G401.6 (cell line): ENCODE measurements at regions not wholly inside any gene's neighbourhood (a gene's known extent, or its start where the extent isn't known, plus 50 kb on each side); places are given as distances from the start of the nearest gene placed in this dataset.
"Not testable (repeated sequence)": the region's sequence is repeated elsewhere in the genome, so short reads cannot be mapped to it uniquely, and the experiment has no call there.

Experiments used
- FAIRE-seq: peaks from 2 replicates; lab custom pipeline; 2012; peaks lifted over from hg19 to GRCh38; lab: Jason Lieb, UNC

GRCh38 chr6:67497749-67498148 lies 1137.3 kb upstream of the ADGRB3 start:
- no peak for FAIRE-seq

- FAIRE-seq, result no peak
These were observed 1138.9 kb upstream of the ADGRB3 start for GRCh38 chr6:67496191-67496590.

DNA sequence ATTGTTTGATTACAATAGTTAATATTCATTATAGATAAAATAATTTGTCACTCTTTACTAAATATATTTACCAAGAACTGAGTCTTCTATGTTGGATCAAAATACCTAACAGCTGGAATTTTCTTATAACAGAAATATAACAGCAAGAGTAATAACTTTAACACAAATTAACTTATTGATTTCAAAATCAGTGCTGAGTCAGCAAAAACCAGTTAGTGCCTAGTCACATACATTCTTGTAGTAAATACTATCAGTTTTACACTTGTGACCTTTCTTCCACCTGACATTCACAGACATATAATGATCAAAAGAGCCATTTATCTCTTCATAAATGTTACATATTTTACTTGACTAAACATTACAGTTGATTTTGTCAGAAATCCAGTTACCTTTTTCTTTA lies 1141.4 kb upstream of the ADGRB3 start:
- FAIRE-seq, result no peak

- FAIRE-seq, result no peak
These were observed 1159.4 kb upstream of the ADGRB3 start for GRCh38 chr6:67475700-67476099.

DNA sequence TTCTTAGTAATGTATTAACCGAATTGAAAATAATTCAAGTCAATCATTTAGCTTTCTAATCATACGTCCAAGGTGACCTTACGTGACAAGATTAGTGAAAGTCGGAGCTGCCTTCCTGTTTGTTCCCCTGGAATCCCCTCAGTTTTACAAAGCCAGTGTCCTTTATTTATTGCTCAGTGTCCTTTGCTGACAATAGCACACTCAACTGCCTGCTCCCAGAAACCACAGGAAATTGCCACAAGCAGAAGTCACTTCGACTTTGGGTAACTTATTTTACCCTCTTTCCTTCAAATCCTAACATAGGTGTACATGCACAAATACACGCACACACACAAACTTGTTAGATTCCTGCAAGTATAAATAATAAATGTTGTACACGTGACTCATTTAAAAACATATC lies 1167.7 kb upstream of the ADGRB3 start:
- no peak for FAIRE-seq

GRCh38 chr6:67462725-67463124 lies 1172.4 kb upstream of the ADGRB3 start:
- FAIRE-seq, result not testable (repeated sequence)

GRCh38 chr6:67459556-67459955 lies 1175.5 kb upstream of the ADGRB3 start:
- FAIRE-seq, result no peak

- FAIRE-seq, result no peak
These were observed 1176.8 kb upstream of the ADGRB3 start for GRCh38 chr6:67458265-67458664.

- no peak for FAIRE-seq
These were observed 1183.2 kb upstream of the ADGRB3 start for GRCh38 chr6:67451874-67452273.

DNA sequence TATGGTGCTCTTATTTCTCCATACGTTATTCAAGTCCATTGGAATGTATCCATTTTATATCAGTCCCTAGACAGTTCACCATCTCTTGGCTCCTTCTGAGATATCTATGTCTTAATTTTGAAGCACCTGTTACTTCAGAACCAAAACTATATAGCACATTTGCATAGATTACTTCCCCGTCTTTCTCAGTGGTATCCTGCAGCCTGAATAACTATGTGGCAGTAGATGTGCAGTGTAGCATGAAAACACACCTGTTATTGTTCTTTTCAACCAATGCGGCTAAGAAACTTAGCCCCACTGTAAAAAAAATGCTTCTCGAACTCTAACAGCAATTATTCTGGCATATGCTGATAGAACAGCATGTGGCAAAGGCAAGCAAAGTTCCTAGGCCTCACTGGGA lies 1184.4 kb upstream of the ADGRB3 start:
- no peak for FAIRE-seq

GRCh38 chr6:67449602-67450001 lies 1185.5 kb upstream of the ADGRB3 start:
- FAIRE-seq, result no peak

GRCh38 chr6:67433124-67433523 lies 1202.0 kb upstream of the ADGRB3 start:
- no peak for FAIRE-seq

GRCh38 chr6:67431076-67431475 lies 1204.0 kb upstream of the ADGRB3 start:
- no peak for FAIRE-seq

DNA sequence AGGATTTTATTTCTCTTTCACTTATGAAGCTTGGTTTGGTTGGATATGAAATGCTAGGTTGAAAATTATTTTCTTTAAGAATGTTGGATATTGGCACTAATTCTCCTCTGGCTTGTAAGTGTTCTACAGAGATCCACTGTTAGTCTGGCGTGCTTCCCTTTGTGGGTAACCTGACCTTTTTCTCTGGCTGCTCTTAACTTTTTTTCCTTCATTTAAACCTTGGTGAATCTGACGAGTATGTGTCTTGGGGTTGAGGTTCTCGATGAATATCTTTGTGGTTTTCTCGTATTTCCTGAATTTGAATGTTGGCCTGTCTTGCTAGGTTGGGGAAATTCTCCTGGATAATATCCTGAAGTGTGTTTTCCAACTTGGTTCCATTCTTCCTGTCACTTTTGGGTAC lies 1208.4 kb upstream of the ADGRB3 start:
- FAIRE-seq, result not testable (repeated sequence)

- no peak for FAIRE-seq
These were observed 1223.0 kb upstream of the ADGRB3 start for GRCh38 chr6:67412035-67412434.

DNA sequence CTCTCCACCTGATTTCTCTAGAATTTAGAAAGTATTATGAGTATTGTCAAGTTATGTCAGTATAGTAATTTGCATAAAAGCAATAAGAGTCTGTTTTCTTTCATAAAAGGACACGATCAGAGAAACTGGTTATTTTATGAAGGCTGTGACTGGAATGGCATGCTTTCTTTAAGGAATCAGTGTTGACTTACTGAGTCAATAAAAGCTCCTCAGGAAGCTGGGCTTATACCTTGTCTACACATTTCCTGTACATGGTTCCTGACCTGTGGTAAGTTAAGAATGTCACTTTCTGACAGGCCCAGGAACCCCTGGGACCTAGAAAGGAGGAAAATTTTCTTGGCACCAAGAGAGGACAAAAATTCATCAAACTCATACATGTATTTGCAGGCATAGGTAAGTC lies 1224.0 kb upstream of the ADGRB3 start:
- no peak for FAIRE-seq

DNA sequence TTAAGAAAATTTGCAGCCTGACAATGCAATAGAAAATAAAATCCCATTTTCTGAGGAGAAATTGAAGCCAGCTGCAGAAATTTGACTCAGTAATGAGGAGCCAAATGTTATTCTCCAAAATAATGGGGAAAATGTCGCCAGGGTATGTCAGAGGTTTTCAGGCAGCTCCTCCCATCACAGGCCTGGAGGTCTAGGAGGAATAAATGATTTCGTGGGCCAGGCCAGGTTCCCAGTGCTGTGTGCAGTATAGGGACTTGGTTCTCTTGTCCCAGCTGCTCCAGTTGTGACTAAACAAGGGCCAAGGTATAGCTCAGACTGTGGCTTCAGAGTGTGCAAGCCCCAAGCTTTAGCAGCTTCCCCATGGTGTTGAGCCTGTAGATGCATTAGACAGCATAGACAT lies 1240.8 kb upstream of the ADGRB3 start:
- FAIRE-seq, result no peak

DNA sequence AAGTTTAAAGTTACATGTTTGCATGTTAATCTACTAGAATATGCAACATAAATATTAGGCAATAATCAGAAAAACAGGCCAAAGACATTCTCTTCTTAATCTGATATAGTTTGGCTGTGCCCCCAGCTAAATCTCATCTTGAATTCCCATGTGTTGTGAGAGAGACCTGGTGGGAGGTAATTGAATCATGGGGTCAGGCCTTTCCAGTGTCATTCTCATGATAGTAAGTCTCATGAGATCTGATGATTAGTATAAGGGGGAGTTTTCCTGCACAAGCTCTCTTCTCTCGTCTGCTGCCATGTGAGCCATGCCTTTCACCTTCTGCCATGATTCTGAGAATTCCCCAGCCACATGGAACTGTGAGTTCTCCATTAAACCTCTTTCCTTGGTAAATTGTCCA lies 1241.7 kb upstream of the ADGRB3 start:
- FAIRE-seq, result no peak

DNA sequence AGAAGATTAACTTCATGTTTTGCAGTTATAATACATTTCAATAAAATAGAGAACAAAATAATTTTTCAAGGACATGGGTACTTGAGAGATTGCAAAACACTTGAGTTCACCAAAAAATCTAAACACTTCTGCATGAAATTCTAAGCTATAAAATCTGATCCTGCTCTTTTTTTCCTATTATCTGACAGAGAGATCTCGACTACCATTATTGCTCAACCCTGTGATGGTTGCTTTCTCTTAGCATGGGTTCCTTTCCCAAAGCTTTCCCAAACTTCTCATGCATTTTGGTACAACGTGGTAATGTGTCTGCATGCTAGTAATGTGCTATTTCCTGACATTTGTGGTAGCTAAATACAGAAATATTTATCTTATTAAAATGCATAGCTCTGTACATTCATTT lies 1243.1 kb upstream of the ADGRB3 start:
- FAIRE-seq, result no peak

DNA sequence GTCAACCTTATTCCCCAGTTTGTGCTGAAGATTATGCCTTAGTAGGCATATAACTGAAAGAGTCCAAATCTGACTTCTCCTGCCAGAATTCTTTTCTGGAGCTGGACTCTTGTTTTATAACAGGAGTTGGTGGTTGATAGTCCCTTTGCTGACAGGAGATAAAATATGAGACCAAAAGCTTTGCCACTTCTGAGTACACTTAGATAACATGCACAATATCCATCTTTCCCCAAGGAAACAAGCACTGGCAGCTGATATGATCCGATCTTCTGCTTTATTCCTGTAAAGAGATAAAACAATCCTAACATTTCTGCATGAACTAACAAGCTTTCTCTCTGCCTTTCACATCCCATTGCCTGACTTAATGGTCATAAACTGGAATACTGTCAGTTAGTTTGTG lies 1265.4 kb upstream of the ADGRB3 start:
- no peak for FAIRE-seq

DNA sequence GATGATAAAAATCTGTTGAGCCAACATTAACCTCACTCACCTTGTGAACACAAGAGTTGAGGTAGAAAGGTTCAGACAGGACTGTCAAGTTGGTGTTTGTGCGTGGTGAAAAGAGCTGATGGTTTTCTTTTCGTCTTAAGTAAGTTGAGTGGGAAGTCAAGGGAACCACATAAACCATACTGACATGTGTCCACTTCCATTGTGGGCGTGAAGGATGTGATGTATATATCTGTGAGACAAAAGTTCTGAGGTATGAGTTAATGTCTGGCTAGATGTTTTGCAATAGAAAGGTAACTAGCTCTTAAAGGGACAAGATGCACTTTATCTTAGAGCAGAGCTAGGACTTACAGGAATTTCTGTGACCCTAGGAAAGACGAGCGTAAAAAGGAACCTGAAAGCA lies 1272.1 kb upstream of the ADGRB3 start:
- no peak for FAIRE-seq

DNA sequence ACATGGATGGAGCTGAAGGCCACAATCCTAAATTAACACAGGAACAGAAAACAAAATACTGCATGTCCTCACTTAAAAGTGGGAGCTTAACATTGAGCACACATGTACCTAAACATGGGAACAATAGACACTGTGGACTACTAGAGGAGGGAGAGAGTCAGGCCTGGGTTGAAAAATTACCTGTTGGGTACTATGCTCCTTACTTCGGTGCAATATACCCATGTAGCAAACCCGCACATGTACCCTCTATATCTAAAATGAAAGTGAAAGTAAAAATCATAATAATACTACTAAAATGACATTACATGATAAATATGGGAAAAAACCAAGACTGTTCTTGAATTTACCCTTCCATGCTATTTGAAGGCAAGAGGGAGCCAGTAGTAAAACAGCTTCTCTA lies 1273.8 kb upstream of the ADGRB3 start:
- no peak for FAIRE-seq

DNA sequence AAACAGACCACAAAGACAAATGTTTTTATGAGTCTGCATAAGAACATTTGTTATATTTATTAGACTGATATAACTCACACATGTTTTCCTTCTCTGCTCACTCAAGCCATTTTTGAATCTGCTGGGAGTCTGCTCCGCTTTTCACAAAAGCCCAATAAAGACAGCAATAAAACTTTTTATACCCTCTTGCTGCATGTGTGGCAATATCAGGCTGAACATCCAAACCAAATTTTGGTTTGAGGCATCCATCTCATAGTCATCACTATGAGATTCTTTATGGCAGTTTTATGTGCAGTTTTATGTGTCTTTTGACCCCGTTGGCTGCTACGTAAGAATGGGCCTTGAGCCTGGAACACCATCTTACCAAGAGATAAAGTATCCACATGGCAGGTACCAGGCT lies 1276.8 kb upstream of the ADGRB3 start:
- no peak for FAIRE-seq

DNA sequence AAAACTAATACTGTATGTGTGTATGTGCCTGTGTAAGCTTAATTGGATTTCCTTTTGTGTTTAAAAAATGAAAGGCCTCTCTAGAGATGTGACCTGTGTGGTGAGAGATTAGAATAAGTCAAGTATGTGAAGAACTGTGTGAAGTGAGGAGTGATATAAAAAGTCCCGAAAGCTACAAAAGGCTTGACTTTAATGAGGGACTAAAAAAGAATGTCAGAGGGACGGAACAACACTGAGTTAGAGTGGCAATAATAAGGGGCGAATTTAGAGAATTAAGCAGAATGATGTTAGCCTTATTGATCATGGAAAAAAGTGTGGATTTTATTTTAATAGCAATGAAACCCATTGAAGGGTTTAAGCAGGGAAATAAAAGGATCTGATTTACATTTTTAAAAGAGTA lies 1281.2 kb upstream of the ADGRB3 start:
- FAIRE-seq, result no peak

- no peak for FAIRE-seq
These were observed 1282.4 kb upstream of the ADGRB3 start for GRCh38 chr6:67352717-67353116.

DNA sequence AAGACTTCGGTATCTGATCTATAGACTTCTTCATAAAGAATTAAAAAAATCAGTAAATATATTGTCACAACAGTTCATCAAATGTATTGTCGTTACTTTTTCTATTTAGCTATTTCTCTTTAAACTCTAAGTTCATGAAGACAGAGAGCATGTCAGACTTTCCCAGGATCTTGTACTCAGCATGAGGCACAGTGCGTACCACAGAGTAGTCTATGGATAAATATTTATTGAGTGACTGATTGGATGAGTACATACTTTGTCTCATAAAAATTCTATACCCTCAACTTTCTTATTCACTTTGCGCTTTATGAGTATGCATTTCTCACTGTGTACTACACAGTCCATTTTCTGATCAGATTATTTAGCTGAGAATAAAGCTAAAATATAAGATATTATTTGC lies 1284.4 kb upstream of the ADGRB3 start:
- no peak for FAIRE-seq
